SHP77 (cell line): ENCODE measurements at regions not wholly inside any gene's neighbourhood (a gene's known extent, or its start where the extent isn't known, plus 50 kb on each side); places are given as distances from the start of the nearest gene placed in this dataset.
"Not testable (repeated sequence)": the region's sequence is repeated elsewhere in the genome, so short reads cannot be mapped to it uniquely, and the experiment has no call there.

Source experiments
- DNase-seq, 2 experiments: peaks; one replicate each; lab custom pipeline; 2025; lab: John Stamatoyannopoulos, UW

DNA sequence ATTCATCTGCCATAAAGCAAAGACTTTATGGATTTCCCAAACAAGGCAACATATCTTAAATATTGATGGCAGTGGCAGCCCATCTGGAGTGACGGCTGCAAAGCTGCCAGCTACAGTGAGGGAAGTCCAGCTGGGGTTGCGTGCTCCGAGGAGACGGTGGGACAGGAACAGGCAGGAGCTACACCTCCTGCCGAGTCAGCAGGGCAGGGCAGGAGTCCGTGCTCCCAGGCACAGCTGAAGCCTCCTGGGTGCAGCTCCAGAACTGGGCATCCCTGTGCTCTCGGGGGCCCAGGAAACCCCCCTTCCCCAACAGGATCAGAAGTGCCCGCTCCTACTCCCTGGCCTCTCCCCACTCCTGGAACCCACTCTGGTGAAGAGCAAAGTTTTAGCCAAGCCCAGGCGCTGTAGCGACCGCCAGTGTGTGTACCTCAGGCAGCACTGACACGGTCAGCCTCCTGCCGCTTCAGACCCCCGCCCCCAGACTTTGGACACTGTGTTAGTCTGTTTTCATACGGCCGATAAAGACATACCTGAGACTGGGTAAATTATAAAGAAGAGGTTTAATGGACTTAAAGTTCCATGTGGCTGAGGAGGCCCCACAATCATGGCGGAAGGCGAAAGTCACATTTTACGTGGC lies 556.4 kb upstream of the CCDC54 start:
- no peak for DNase-seq

- no peak for DNase-seq
Measured at GRCh38 chr3:106821801-106822200, 555.4 kb upstream of the CCDC54 start.

GRCh38 chr3:106822204-106822603 lies 555.0 kb upstream of the CCDC54 start:
- no peak for DNase-seq

- no peak for DNase-seq
Measured at GRCh38 chr3:106823701-106824100, 553.5 kb upstream of the CCDC54 start.

- DNase-seq: no peak
Measured at GRCh38 chr3:106824856-106825255, 552.4 kb upstream of the CCDC54 start.

DNA sequence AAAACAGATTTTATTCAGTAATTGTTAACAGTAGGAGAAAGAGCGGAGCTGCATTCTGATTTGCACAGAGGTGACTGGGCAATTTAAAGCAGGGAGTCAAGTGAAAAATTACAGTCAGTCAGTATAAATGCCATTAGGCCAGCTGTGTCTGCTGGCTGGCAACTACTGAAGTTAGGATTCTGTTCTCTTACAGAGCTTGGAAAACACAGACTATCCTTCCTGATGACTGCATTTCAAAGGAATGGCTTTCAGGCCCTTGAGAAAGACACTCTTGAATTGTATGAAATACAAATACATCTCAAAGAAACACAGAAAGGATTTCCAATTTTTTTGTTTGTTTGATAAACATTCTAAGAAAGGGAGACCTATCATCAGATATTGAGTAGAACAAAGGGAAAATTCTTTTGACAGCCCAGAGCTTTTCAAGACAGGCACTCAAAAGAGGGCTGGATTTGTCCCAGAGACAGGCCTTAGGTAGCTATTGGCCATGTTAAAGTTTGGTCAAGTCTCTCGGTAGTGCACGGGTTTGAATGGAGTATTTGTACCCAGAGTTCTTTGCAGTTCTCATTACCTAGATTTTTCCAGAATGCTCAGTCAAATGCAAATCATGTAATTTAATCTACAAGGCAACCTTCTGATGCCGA lies 551.2 kb upstream of the CCDC54 start:
- no peak for DNase-seq

GRCh38 chr3:106826791-106827311 lies 550.4 kb upstream of the CCDC54 start:
- DNase-seq: no peak

DNA sequence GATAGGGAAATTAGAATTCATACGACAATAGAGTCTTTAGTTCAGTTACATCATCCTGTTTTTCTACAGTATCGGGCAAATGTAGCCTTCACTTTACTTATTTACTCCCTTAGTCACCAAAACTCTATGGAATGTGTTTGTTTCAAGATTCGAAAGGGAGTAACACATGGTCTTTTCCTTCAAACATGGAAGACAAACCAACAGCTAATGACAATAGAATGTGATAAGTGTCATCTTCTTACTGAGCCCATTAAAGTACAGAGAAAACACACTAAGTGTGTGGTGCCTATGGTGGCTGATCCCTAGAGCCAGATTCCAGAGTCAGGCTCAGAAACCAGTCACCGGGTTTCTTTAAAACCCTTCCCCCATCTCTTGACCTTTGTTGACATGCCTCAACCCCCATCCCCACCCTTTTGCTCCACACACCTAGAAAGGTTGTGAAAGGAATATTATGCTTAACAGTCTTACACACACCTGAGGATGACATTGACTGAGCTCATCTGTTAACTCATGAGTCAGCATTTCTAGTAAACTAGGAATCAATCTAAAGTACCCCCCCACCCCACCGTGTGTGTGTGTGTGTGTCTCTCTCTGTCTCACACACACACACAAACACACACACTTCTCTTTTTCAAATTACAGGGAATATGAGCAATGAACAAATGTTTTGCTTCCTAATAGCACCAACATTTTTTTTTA lies 549.6 kb upstream of the CCDC54 start:
- no peak for DNase-seq

DNA sequence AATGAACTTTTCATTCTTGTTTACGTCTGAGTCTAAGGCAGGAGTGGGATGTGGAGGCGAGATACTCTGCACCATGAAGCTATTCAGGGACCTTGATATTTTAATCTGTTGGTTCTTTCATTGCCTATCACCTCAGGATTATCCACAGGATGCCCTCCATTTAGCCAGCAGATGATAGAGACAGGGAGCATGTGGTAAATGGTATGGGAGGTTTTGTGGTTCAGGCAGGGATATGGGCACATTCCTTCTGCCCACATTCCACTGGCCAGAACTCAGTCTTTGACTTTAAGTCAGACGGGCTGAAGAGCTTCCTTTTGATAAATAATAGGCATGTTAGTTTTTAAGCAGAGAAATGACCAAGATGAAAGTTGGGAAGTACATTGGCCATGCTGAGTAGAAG lies 548.0 kb upstream of the CCDC54 start:
- no peak for DNase-seq

GRCh38 chr3:106830334-106830733 lies 546.9 kb upstream of the CCDC54 start:
- DNase-seq: no peak

GRCh38 chr3:106836906-106837305 lies 540.3 kb upstream of the CCDC54 start:
- no peak for DNase-seq

DNA sequence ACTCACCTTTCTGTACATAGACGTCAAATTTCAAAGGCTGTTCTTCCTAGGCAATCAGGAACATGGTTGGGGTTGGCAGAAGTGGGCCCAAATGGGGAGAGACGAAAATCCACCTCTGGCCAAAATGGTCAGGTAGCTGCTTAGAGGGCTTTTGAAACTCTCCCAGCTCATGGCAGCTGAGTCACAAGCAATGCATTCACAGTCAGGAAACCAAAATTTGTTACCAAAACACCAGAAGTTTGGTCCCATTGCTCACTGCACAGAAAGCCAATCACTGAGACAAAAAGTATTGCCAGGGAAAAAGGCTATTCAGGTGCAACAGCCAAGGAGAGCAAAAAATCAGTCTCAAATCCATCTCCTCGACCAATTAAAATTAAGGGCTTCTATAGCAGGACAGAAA lies 539.6 kb upstream of the CCDC54 start:
- DNase-seq: no peak

GRCh38 chr3:106839576-106840280 lies 537.5 kb upstream of the CCDC54 start:
- no peak for DNase-seq

DNA sequence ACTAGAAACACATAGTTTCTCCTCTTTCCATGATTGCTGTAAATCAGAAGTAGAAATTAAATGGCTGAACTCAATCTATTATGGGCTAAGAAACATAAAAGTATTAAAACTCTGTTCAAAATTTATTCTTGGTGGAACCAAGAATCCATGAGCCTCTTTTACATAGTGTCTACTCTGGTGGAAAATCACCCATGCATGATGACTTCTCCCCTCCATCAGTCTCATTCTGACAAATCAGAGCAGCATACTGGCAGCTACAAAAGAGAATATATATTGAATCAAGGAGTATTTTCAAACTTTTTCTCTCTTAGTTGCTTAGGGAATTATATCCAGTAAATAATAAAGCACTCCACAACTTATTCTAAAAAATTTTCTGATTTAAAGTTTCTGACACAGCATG lies 536.9 kb upstream of the CCDC54 start:
- DNase-seq: no peak

GRCh38 chr3:106842151-106842550 lies 535.1 kb upstream of the CCDC54 start:
- DNase-seq: no peak

- no peak for DNase-seq
Measured at GRCh38 chr3:106844638-106845037, 532.6 kb upstream of the CCDC54 start.

DNA sequence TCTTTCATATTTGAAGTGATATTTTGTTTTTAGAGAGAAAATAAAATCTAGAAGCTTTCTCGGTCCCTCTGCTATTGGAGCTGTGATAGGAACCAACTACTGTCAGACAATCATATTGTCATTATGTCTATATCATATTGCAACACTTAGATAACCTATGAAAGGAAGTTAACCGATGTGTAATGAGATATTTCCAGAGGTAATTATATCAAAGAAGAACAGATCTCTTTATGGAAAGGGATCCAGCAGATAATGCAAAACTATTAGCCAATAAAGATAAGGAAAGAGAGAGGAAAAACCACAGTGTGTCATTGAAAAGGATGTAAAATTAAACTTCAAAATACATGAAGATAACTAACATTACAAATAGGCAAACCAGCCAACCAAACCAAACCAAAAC lies 529.1 kb upstream of the CCDC54 start:
- no peak for DNase-seq

DNA sequence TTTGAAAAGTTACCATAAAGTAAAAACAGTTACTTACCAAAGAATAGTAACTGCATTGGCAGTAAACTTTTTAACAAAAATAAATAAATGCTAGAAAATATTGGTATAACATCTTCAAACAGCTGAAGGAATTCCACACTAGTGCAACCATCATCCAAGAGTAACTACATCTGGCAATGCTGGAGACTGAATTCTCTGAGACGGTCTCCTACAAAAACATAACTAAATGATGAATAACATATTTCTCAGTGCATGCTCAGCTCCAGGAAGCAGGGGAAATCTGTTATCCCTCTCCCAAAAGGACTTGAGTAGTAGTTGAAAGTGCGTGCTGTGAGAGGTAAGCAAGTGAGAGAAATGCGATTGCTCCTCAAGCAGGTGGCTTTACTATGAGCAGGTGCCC lies 526.8 kb upstream of the CCDC54 start:
- no peak for DNase-seq

GRCh38 chr3:106858321-106858720 lies 518.9 kb upstream of the CCDC54 start:
- not testable (repeated sequence) for DNase-seq

DNA sequence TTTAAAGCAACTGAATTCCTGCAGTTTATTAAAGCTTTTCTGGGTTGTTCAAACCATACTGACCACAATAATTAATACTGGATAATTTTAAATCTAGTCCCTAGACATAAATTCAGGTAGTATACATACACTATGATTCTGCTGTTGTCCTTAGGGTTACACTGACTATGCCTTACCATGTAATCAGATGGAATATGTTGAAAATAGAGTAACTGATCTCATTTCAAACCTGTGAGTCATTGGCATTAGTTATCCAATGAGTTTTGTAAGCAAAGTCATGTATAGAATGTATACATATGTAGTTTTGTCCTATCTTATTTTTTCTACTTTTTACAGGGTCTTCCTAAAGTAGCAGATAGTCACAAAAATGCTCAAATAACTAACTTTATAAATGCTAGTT lies 517.1 kb upstream of the CCDC54 start:
- DNase-seq: no peak

DNA sequence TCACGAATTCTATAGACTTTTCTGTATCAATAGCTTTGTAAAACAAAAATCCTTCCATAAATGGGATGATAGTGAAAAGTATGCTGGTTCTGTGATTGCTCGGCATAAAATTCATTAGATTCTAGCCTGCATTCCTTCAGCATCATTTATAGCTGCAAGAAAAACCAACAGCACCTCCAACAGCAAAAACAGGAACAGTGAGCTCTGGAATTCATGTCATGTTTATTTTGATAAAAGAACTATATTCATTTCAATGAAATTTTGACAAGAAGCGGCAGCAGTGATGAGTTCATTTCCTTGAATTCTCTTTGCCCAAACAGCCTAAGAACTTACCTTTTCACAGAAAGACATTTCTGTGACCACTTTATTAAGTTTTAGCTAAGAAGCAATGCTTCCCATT lies 515.2 kb upstream of the CCDC54 start:
- DNase-seq: no peak

GRCh38 chr3:106877627-106878026 lies 499.6 kb upstream of the CCDC54 start:
- DNase-seq: no peak

- DNase-seq: no peak
Measured at GRCh38 chr3:106880206-106880605, 497.0 kb upstream of the CCDC54 start.
